ENCODE measurements at regions not wholly inside any gene's neighbourhood (a gene's known extent, or its start where the extent isn't known, plus 50 kb on each side); places are given as distances from the start of the nearest gene placed in this dataset.

DNA sequence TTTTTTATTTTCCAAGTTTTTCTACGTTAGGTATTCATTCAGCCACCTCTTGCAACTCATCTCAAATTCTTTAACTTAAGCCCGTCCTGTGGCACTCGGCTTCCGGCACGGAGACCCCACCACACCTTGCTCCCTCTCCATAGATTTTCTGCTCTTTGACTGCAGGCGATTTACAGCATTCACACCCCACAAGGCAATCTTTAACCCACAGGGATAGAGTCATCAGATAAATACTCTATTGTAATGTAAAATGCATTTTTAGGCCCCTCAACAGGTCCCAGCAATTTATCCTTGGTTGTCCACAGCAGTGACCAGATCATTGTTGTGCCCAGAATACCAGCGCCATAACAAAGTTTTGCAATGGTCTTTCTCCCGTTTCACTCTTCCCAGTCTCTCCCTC is 132.3 kb upstream of the EPHA4 start:
- ATAC-seq (no peak), FAIRE-seq (no peak), DNase-seq (ENCODE audit: low spot score) (no peak)
- BruUV-seq (replicated peaks): no TSS peak
- Histone ChIP-seq H4K20me1 (ENCODE audit: insufficient read depth, low read length) (no peaks in the 10 kb centered on the region), H3K4me2 (ENCODE audit: low read depth, low read length) (no peak overlapping the region), H3K36me3 (replicated peaks in 1 of 2; ENCODE audit: control insufficient read depth in 1 of 2, insufficient read depth in 2 of 2, low read length in 2 of 2) (no peaks in the 10 kb centered on the region), H3K4me1 (ENCODE audit: insufficient read depth, low read length) (no peaks in the 10 kb centered on the region), H3K27me3 (ENCODE audit: control insufficient read depth in 1 of 2, insufficient read depth in 2 of 2, low read length in 2 of 2) (no peaks in the 10 kb centered on the region), H2AFZ (ENCODE audit: low read length) (no peak overlapping the region), H3K27ac (ENCODE audit: extremely low read length, insufficient read depth, low read length) (no peak overlapping the region), H3K9me3 (ENCODE audit: low read length) (peaks cover 23% of the 10 kb centered on the region), H3K79me2 (ENCODE audit: insufficient read depth, low read length) (no peaks in the 10 kb centered on the region), H3K9ac (ENCODE audit: insufficient read depth, low read depth, low read length) (no peak overlapping the region), H3K4me3 (replicated peaks in 1 of 3; ENCODE audit: insufficient read depth in 1 of 3, low read depth in 2 of 3, low read length in 3 of 3) (no peak overlapping the region)
- 39% methylated on average over 8 of the region's 8 CpGs for WGBS (ENCODE audit: low lambda C conversion rate)
- in situ Hi-C loops (cut with HindIII; ENCODE audit: extremely low pct_ligation_motif_present, low pct_unique_long_range_greater_than_20kb): no loop called here
- POLR2A ChIA-PET: no interaction called here
- intact Hi-C loops (cut with micrococcal nuclease; ENCODE audit: unreplicated experiment): no loop called here
- TF ChIP-seq YEATS2 (CRISPR knock-in tag; IDR thresholded peaks at IDR 0.05; ENCODE audit: borderline replicate concordance) (no peak), ZNF253 (CRISPR knock-in tag; IDR thresholded peaks at IDR 0.05; ENCODE audit: borderline replicate concordance) (no peak), CAMTA2 (CRISPR knock-in tag; IDR thresholded peaks at IDR 0.05; ENCODE audit: borderline replicate concordance) (no peak), SIX1 (CRISPR knock-in tag; IDR thresholded peaks at IDR 0.05; ENCODE audit: borderline replicate concordance) (no peak), ZNF672 (CRISPR knock-in tag; IDR thresholded peaks at IDR 0.05) (no peak), SP5 (CRISPR knock-in tag; IDR thresholded peaks at IDR 0.05; ENCODE audit: borderline replicate concordance, low read depth) (no peak), JUN (CRISPR knock-in tag; IDR thresholded peaks at IDR 0.05) (no peak), MED13 (CRISPR knock-in tag; IDR thresholded peaks at IDR 0.05) (no peak), NR1H2 (CRISPR knock-in tag; IDR thresholded peaks at IDR 0.05; ENCODE audit: borderline replicate concordance, low read depth) (no peak), SOX6 (IDR thresholded peaks at IDR 0.05) (no peak), SOX6 (CRISPR knock-in tag; IDR thresholded peaks at IDR 0.05) (no peak), FOXP1 (IDR thresholded peaks at IDR 0.05) (no peak), FOXP1 (CRISPR knock-in tag; IDR thresholded peaks at IDR 0.05) (no peak), THAP7 (CRISPR knock-in tag; IDR thresholded peaks at IDR 0.05) (no peak), ZNF775 (CRISPR knock-in tag; IDR thresholded peaks at IDR 0.05; ENCODE audit: borderline replicate concordance) (no peak), MED1 (CRISPR knock-in tag; IDR thresholded peaks at IDR 0.05) (no peak), CREM (IDR thresholded peaks at IDR 0.05) (no peak), CREM (CRISPR knock-in tag; IDR thresholded peaks at IDR 0.05) (no peak), LRRFIP1 (CRISPR knock-in tag; conservative IDR thresholded peaks at IDR 0.05) (no peak), ZFP1 (CRISPR knock-in tag; IDR thresholded peaks at IDR 0.05) (no peak), ZNF17 (CRISPR knock-in tag; IDR thresholded peaks at IDR 0.05) (no peak)
- TF ChIP-seq, protein P1, sequence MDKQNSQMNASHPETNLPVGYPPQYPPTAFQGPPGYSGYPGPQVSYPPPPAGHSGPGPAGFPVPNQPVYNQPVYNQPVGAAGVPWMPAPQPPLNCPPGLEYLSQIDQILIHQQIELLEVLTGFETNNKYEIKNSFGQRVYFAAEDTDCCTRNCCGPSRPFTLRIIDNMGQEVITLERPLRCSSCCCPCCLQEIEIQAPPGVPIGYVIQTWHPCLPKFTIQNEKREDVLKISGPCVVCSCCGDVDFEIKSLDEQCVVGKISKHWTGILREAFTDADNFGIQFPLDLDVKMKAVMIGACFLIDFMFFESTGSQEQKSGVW (CRISPR knock-in tag; IDR thresholded peaks at IDR 0.05; ENCODE audit: borderline replicate concordance): no peak
- CTCF ChIA-PET (ENCODE audit: low intra/inter-chr PET ratio, low total read pairs): no interaction called here

All from HepG2 (cell line).